ENCODE measurements at regions not wholly inside any gene's neighbourhood (a gene's known extent, or its start where the extent isn't known, plus 50 kb on each side); places are given as distances from the start of the nearest gene placed in this dataset.
A peak's percentile ranks its signal among the peaks of the same experiment; 100 is the strongest.

DNA sequence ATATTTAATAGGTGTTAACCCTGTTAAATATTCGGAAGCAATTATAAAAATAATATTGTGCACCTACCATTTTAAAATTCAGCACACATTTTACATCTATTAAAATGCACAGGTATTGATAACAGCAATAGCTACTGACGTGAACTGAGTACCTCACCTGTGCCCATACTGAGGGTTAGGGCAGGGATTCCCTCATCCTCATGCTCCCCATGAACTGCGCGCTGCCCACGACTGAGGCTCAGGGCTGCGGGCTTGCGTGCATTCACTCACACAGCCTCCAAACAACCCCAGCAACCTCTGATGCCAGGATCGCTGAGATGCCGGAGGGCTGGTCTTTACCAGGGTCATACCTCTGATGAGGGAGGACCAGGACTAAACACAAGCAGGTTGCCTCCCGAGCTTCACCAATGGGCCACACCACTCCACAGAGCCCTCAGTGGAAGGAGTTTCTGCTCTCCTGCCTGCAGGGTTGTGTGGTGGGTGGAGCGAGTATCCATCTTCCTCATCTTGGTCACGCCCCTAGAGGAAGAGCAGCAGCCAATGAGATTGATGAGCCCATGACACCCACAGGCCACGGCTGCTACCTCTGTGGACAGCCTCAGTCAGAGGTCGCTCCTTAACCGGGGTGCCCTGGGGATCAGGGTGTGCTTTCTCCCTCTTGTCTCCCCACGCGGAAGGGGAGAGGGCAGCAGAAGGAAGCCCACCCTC is 478.3 kb downstream of the TNS3 start:
- intact Hi-C loops (cut with DNase I), result no loop called here
- Histone ChIP-seq H3K27me3 (no peaks in the 10 kb centered on the region), H3K36me3 (no peaks in the 10 kb centered on the region), H3K27ac (no peak overlapping the region), H3K9me3 (no peaks in the 10 kb centered on the region), H3K4me3 (no peak overlapping the region), H3K4me1 (no peaks in the 10 kb centered on the region)
- TF ChIP-seq, protein P1, sequence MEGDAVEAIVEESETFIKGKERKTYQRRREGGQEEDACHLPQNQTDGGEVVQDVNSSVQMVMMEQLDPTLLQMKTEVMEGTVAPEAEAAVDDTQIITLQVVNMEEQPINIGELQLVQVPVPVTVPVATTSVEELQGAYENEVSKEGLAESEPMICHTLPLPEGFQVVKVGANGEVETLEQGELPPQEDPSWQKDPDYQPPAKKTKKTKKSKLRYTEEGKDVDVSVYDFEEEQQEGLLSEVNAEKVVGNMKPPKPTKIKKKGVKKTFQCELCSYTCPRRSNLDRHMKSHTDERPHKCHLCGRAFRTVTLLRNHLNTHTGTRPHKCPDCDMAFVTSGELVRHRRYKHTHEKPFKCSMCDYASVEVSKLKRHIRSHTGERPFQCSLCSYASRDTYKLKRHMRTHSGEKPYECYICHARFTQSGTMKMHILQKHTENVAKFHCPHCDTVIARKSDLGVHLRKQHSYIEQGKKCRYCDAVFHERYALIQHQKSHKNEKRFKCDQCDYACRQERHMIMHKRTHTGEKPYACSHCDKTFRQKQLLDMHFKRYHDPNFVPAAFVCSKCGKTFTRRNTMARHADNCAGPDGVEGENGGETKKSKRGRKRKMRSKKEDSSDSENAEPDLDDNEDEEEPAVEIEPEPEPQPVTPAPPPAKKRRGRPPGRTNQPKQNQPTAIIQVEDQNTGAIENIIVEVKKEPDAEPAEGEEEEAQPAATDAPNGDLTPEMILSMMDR (IDR thresholded peaks at IDR 0.05), result no peak
- no peak for DNase-seq (ENCODE audit: low spot score in 2 of 2)

DNA sequence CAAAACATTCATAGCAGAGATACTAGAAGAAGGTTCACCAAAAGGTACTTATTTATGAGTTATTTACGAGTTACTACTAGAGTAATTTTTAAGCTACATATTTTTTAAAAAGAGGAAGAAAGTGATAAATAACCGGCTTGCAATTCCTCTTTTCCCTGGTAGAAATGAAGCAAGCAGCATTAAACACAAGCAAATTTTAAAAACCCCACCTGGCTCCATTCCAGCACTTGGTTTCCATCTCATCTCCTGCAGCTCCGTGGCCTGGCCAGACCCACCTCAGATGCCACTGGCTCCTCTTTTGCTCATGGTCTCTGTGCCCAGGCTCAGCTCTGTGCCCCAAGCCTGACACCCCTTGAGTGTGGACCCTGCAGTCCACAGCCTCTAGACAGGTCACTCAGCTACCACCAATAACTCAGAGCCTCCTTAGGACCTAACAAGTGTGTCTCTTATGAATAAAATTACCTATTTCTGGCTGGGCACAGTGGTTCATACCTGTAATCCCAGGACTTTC is 479.5 kb downstream of the TNS3 start:
- Histone ChIP-seq H3K27ac (no peak overlapping the region), H3K36me3 (no peaks in the 10 kb centered on the region), H3K27me3 (no peaks in the 10 kb centered on the region), H3K4me1 (no peaks in the 10 kb centered on the region), H3K9me3 (no peaks in the 10 kb centered on the region), H3K4me3 (no peak overlapping the region)
- intact Hi-C loops (cut with DNase I), result no loop called here
- no peak for DNase-seq (ENCODE audit: low spot score in 2 of 2)
- TF ChIP-seq, protein P1 (IDR thresholded peaks at IDR 0.05), result no peak

DNA sequence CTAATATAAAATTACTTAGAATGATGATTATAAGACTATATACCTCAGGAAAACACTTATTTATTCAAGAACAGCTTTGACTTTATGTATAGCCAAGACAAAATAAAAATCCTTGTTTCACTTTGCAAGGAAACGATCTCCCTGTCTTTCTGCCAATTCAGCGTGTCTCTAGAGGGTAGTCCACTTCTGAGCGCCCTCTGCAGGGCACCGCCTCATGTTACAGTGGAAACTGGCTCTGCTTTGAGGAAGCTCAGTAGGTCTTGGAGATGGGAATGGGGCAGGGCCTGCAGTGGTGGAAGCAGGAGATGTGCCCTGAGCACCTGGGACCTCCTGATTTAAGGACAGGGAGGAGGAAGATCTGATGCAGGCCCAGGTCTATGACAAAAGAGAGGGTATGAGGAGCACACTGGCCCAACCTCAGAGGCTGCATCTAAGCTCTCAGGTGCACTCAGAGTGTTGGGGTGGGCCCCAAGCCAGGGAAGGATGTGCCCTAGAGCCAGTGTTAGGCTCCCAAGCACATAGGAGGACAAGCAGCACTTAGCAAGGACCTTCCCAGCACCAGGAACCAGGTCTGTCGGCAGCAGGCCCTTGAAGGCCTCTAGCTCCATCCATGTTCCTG is 481.0 kb downstream of the TNS3 start:
- Histone ChIP-seq H3K9me3 (no peaks in the 10 kb centered on the region), H3K27me3 (no peaks in the 10 kb centered on the region), H3K27ac (no peak overlapping the region), H3K4me3 (no peak overlapping the region), H3K36me3 (no peaks in the 10 kb centered on the region), H3K4me1 (no peaks in the 10 kb centered on the region)
- no peak for DNase-seq (ENCODE audit: low spot score in 2 of 2)
- TF ChIP-seq, protein P1 (IDR thresholded peaks at IDR 0.05), result peak in 2 of 3 experiments; percentile 20 to 42
- intact Hi-C loops (cut with DNase I), result no loop called here

DNA sequence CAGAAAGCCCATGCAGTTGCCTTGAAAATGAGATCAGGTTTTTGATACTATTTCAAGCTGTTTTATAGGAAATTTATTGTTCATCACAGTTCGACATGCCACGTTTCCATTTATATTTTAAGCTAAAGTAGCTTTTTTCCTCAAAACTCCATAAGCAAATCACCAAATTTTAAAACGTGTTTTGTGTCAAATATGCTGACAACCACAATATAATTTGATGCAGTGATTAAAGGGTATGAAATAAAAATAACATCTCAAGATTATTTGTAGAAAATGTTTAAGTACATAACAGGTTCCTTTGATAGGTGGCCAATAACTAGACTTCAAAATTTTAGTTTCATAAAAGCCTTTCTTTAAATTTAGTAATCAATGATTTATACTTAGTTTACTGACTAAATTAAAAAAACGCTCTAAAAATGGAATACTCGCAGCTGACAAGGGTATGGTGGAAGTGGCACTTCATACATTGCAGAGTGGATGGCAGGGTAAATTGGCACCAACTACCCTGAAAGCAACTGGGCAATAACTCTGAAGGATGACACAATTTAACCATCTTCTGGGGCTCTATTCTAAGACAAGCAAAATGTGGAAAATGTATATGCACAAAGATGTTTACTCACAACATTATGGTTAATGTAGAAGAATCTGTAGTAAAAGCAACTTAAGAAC is 481.6 kb downstream of the TNS3 start:
- DNase-seq (ENCODE audit: low spot score in 2 of 2), result no peak
- Histone ChIP-seq H3K36me3 (no peaks in the 10 kb centered on the region), H3K4me1 (no peaks in the 10 kb centered on the region), H3K27me3 (no peaks in the 10 kb centered on the region), H3K9me3 (no peaks in the 10 kb centered on the region), H3K27ac (no peak overlapping the region), H3K4me3 (no peak overlapping the region)
- intact Hi-C loops (cut with DNase I), result no loop called here
- TF ChIP-seq, protein P1 (IDR thresholded peaks at IDR 0.05), result no peak

DNA sequence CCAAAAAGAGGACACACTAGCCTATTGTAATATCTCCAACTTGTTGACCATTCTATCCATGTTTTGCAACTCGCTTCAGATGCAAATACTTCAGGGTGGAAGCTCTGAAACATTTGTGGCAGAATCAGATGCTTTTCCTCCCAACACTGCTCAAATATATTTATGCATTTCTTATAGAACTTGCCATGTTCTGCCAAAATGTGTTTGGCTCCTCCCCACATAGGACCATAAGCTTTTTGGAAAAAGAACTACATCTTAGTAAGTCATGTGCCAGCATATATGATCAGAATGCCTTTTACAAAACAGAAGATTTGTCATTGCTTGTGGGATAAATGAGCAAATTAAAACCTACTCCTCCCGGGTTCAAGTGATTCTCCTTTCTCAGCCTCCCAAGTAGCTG is 484.5 kb downstream of the TNS3 start:
- TF ChIP-seq, protein P1 (IDR thresholded peaks at IDR 0.05), result no peak
- no peak overlapping the region for H3K27ac ChIP-seq
- DNase-seq (ENCODE audit: low spot score in 2 of 2), result no peak
- no peaks in the 10 kb centered on the region for H3K9me3 ChIP-seq
- H3K27me3 ChIP-seq, result no peaks in the 10 kb centered on the region
- no peaks in the 10 kb centered on the region for H3K4me1 ChIP-seq
- H3K4me3 ChIP-seq, result no peak overlapping the region
- intact Hi-C loops (cut with DNase I), result no loop called here
- no peaks in the 10 kb centered on the region for H3K36me3 ChIP-seq

All from ascending aorta (tissue), 2 donors.